Activated naive CD8-positive, alpha-beta T cell (primary cell): ENCODE measurements at regions not wholly inside any gene's neighbourhood (a gene's known extent, or its start where the extent isn't known, plus 50 kb on each side); places are given as distances from the start of the nearest gene placed in this dataset.
"Not testable (repeated sequence)": the region's sequence is repeated elsewhere in the genome, so short reads cannot be mapped to it uniquely, and the experiment has no call there.

Experiments used
- H3K27ac Mint-ChIP-seq: one replicate; pipeline ENCODE4 v1.8.0; 2021; ENCODE audit warnings: mixed read lengths
- H3K27me3 Mint-ChIP-seq: one replicate; pipeline ENCODE4 v1.8.0; 2021; ENCODE audit warnings: mixed read lengths
- H3K36me3 Mint-ChIP-seq: one replicate; pipeline ENCODE4 v1.8.0; 2021; ENCODE audit warnings: mixed read lengths
- H3K4me1 Mint-ChIP-seq: one replicate; pipeline ENCODE4 v1.8.0; 2021; ENCODE audit warnings: low read depth, mixed read lengths
- H3K4me3 Mint-ChIP-seq: one replicate; pipeline ENCODE4 v1.8.0; 2021; ENCODE audit warnings: mild to moderate bottlenecking, mixed read lengths
- H3K9me3 Mint-ChIP-seq: one replicate; pipeline ENCODE4 v1.8.0; 2021; ENCODE audit warnings: low read depth, mixed read lengths

GRCh38 chr5:34217386-34217785 lies 174.4 kb upstream of the C1QTNF3 start:
- not testable (repeated sequence) for H3K27ac Mint-ChIP-seq, H3K36me3 Mint-ChIP-seq, H3K9me3 Mint-ChIP-seq, H3K27me3 Mint-ChIP-seq, H3K4me3 Mint-ChIP-seq, H3K4me1 Mint-ChIP-seq

DNA sequence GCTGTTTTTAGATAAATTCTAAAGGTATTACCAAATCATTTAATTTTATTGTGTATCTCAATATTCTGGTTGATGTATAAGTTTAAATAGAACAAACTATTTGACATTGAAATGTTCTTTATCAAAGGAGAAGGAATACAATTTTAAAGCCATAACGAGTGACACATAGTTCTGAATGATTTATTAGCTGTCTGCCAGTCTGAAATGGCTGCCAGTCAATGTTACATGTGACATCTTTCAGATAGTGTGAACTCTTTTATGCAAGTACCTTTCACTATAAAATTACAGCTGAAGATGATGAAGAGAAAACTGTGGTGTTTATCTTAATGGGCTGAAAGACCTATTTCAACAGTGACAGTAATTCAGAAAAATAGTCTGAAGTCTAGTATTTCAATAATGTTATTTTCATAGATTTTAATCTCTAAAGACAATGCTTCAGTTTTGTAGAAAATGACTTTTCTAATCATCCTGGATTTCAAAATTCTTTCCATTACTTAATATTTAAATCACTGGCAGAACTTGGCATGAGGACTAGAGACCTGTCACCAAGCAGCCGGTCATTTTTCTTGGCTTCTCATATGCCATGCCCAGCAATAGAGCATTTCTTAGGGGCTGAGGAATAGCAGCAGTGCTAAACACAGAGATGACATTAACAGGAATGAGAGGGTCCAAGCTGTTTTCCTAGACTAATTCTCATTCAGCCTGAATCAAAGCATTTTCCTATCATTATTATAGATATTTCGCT lies 178.5 kb upstream of the C1QTNF3 start:
- not testable (repeated sequence) for H3K27ac Mint-ChIP-seq, H3K27me3 Mint-ChIP-seq, H3K4me3 Mint-ChIP-seq, H3K36me3 Mint-ChIP-seq, H3K9me3 Mint-ChIP-seq, H3K4me1 Mint-ChIP-seq

GRCh38 chr5:34223158-34223557 lies 180.1 kb upstream of the C1QTNF3 start:
- H3K27ac Mint-ChIP-seq, H3K36me3 Mint-ChIP-seq, H3K4me3 Mint-ChIP-seq, H3K27me3 Mint-ChIP-seq, H3K9me3 Mint-ChIP-seq, H3K4me1 Mint-ChIP-seq: not testable (repeated sequence)

- H3K27me3 Mint-ChIP-seq, H3K4me1 Mint-ChIP-seq, H3K36me3 Mint-ChIP-seq, H3K9me3 Mint-ChIP-seq, H3K4me3 Mint-ChIP-seq, H3K27ac Mint-ChIP-seq: not testable (repeated sequence)
Measured at GRCh38 chr5:34230402-34230801, 187.4 kb upstream of the C1QTNF3 start.

DNA sequence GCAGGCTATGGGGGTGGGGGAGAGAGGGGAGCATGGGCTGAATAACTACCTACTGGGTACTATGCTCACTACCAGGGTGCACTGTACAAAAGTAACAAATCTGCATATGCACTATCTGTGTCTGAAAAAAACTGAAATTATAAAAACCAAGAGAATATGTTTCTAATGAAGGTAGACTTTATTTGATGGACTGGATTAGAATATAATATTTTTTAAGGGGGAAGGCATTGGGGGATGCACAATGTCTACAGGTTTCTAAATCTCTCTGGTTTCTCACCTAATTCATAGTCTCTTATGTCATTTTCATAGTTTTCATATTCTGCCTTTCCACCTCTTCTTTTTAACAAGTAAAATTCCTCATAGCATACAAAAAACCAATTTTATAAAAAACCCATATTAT lies 200.8 kb upstream of the C1QTNF3 start:
- Mint-ChIP-seq H3K4me3 (peak overlapping the region; percentile 88), H3K27ac (peak overlapping the region; percentile 83), H3K4me1 (peaks cover 28% of the 10 kb centered on the region)
- not testable (repeated sequence) for H3K9me3 Mint-ChIP-seq, H3K27me3 Mint-ChIP-seq, H3K36me3 Mint-ChIP-seq

GRCh38 chr5:34244281-34245031 lies 201.4 kb upstream of the C1QTNF3 start:
- H3K27me3 Mint-ChIP-seq, H3K36me3 Mint-ChIP-seq, H3K9me3 Mint-ChIP-seq: not testable (repeated sequence)
- Mint-ChIP-seq H3K27ac (peak overlapping the region; percentile 83), H3K4me1 (peaks cover 28% of the 10 kb centered on the region), H3K4me3 (peak overlapping the region; percentile 88)

GRCh38 chr5:34245032-34245394 lies 202.0 kb upstream of the C1QTNF3 start:
- H3K36me3 Mint-ChIP-seq, H3K4me3 Mint-ChIP-seq, H3K9me3 Mint-ChIP-seq, H3K27me3 Mint-ChIP-seq, H3K27ac Mint-ChIP-seq: not testable (repeated sequence)
- H3K4me1 Mint-ChIP-seq = peaks cover 23% of the 10 kb centered on the region

DNA sequence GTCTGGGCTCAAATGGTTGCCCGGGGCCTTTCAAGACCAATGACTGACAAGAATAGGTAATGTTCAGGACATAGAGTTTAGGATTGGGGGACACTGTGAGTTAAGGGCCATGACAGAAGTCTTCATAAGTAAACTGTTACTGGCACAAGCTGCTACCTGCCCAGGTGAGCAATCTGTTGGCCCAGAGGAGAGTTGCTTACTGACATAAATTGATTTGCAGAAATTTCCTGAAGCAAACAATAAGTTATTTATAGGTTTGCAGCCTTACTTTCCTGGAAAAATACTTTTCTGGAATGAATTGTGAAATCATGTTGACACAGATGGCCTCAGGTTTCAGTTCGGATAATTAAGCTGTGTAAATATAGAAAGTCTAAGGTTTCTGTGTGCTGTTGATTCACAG lies 202.8 kb upstream of the C1QTNF3 start:
- peak overlapping the region; percentile 93 for H3K27ac Mint-ChIP-seq
- H3K36me3 Mint-ChIP-seq, H3K27me3 Mint-ChIP-seq, H3K9me3 Mint-ChIP-seq: not testable (repeated sequence)
- peaks cover 18% of the 10 kb centered on the region for H3K4me1 Mint-ChIP-seq
- H3K4me3 Mint-ChIP-seq = peak overlapping the region; percentile 75

DNA sequence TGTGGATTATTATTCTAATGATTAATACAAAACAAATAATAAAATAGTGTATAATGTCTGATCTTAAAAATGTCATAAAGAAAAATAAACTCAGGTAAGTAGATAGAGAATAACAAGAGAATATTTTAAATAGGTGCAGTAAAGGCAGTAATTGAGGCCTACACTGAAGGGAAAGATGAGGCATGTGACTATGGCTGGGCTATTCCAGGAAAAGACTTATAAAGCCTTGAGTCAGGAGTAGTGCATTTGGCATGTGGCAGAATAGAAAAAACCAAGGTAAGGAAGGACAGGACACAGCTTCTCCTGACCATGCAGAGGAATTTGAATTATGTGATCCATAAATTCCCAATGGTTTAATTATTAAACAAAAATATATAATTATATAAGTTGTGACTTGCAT lies 215.6 kb upstream of the C1QTNF3 start:
- not testable (repeated sequence) for H3K9me3 Mint-ChIP-seq, H3K36me3 Mint-ChIP-seq, H3K4me3 Mint-ChIP-seq, H3K27ac Mint-ChIP-seq, H3K4me1 Mint-ChIP-seq, H3K27me3 Mint-ChIP-seq

- not testable (repeated sequence) for H3K4me1 Mint-ChIP-seq, H3K27me3 Mint-ChIP-seq, H3K27ac Mint-ChIP-seq, H3K4me3 Mint-ChIP-seq, H3K36me3 Mint-ChIP-seq, H3K9me3 Mint-ChIP-seq
Measured at GRCh38 chr5:34261020-34261419, 218.0 kb upstream of the C1QTNF3 start.

DNA sequence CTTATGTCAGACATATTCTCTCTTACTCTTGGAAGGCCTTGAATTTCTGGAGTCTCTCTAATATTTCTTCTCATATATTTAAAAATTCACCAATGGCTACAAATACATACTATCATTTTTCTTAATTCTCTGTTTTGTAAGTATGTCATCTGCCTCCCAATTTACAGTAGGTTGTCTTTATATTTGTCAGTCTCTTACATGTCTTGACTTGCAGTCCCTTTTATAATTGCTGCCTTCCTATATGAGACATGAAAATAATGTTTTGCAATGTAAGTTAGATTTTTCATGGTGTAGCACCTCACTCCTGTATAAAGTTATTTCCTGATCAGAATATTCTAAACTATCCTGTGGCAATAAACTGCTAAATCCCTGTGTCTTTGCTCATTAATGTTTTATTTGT lies 223.1 kb upstream of the C1QTNF3 start:
- H3K4me1 Mint-ChIP-seq, H3K27me3 Mint-ChIP-seq, H3K36me3 Mint-ChIP-seq, H3K4me3 Mint-ChIP-seq, H3K27ac Mint-ChIP-seq, H3K9me3 Mint-ChIP-seq: not testable (repeated sequence)

DNA sequence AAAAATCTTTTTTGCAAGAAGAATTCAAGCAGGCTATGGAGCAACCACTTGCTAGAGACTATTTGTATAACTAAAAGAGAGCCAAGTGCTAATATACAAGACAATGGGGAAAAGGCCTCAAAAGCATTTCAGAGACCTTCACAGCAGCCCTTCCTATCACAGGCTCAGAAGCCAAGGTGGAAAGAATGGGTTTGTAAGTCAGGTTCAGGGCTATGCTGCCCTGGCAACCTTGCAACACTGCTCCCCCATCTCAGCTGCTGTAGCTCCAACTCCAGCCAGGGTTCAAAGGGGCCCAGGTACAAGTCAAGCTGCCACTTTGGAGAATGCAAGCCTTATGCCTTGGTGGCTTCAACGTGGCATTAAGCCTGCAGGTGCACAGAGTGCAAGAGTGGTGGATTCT lies 253.7 kb upstream of the C1QTNF3 start:
- H3K4me1 Mint-ChIP-seq, H3K27me3 Mint-ChIP-seq, H3K36me3 Mint-ChIP-seq, H3K4me3 Mint-ChIP-seq, H3K9me3 Mint-ChIP-seq, H3K27ac Mint-ChIP-seq: not testable (repeated sequence)

- not testable (repeated sequence) for H3K27ac Mint-ChIP-seq, H3K36me3 Mint-ChIP-seq, H3K4me1 Mint-ChIP-seq, H3K9me3 Mint-ChIP-seq, H3K27me3 Mint-ChIP-seq, H3K4me3 Mint-ChIP-seq
Measured at GRCh38 chr5:34329201-34329600, 286.2 kb upstream of the C1QTNF3 start.

- not testable (repeated sequence) for H3K4me3 Mint-ChIP-seq, H3K27ac Mint-ChIP-seq, H3K4me1 Mint-ChIP-seq, H3K27me3 Mint-ChIP-seq, H3K9me3 Mint-ChIP-seq, H3K36me3 Mint-ChIP-seq
Measured at GRCh38 chr5:34329611-34330108, 286.6 kb upstream of the C1QTNF3 start.

- not testable (repeated sequence) for H3K27me3 Mint-ChIP-seq, H3K36me3 Mint-ChIP-seq, H3K9me3 Mint-ChIP-seq, H3K4me1 Mint-ChIP-seq, H3K4me3 Mint-ChIP-seq, H3K27ac Mint-ChIP-seq
Measured at GRCh38 chr5:34331928-34332454, 289.0 kb upstream of the C1QTNF3 start.

DNA sequence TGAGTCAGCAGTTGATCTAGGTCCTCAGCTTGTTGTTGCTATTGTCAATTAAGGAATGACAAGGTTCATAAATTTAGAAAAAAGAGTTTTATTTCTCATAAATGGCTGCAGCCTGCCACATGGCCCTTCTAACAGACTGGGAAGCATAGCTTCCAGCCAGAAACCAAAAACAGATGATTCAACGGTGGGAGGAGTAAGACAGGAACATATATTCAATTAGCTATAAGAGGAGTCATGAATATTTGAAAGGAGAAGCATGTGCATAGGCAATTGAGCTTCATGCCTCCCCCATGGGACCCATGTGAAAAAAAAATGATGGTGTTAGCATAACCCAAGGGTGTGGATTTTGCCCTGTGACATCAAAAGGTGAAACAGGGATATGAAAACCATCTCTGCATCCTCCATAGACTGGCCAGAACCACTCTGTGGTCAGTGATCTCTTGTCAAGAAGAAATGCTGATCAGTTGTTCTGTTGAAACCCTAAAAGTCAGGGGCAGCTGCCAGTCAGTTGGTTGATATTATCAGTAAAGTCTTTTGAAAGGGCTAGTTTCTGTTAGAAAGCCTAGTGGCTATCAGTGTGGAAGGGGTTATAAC lies 296.5 kb upstream of the C1QTNF3 start:
- H3K27me3 Mint-ChIP-seq, H3K36me3 Mint-ChIP-seq, H3K4me1 Mint-ChIP-seq, H3K27ac Mint-ChIP-seq, H3K4me3 Mint-ChIP-seq, H3K9me3 Mint-ChIP-seq: not testable (repeated sequence)
